ENCODE measurements at regions not wholly inside any gene's neighbourhood (a gene's known extent, or its start where the extent isn't known, plus 50 kb on each side); places are given as distances from the start of the nearest gene placed in this dataset.

GRCh38 chr18:78656346-78656925 lies 323.2 kb upstream of the SALL3 start:
- no peak for DNase-seq (ENCODE audit: low read depth)

DNA sequence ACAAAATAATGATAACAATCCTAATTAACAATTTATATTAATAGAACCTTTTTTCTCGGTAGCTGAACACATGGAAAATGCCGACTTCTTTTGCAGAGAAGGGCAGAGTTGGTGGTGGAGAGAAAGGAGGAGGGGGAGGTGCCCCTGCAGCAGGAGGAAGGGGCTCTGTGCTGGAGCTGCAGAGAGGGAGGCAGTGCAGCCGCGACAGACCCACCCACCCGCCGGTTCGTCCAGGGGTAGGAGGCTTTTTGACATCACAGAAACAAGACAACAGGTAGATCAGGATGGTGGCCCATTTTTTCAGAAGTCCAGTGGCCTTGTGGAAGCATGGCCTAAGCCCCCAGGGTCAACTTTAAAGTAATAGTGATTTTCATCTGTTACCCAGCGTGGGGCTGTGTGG lies 321.1 kb upstream of the SALL3 start:
- no peak for DNase-seq (ENCODE audit: low read depth)

- no peak for DNase-seq (ENCODE audit: low read depth)
Observed at GRCh38 chr18:78659057-78659456, 320.6 kb upstream of the SALL3 start.

GRCh38 chr18:78659748-78660147 lies 319.9 kb upstream of the SALL3 start:
- no peak for DNase-seq (ENCODE audit: low read depth)

DNA sequence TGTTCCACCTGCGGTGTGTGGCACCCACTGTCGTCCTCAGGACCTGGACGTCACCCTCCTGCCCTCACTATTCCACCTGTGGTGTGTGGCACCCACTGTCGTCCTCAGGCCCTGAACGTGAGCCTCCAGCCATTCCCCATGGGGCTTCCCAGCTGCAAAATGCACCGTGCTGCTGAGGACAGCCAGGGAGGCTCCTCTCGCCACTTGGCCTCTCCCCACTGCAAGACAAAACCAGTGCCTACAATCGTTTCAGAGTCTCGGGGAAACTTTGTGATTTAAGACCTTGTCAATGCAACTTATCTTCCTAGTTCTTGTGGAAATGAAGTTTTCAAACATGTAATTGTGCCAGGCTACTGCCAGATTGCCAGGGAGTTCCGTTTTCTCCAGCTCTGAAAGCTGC lies 319.3 kb upstream of the SALL3 start:
- DNase-seq (ENCODE audit: low read depth), result no peak

DNA sequence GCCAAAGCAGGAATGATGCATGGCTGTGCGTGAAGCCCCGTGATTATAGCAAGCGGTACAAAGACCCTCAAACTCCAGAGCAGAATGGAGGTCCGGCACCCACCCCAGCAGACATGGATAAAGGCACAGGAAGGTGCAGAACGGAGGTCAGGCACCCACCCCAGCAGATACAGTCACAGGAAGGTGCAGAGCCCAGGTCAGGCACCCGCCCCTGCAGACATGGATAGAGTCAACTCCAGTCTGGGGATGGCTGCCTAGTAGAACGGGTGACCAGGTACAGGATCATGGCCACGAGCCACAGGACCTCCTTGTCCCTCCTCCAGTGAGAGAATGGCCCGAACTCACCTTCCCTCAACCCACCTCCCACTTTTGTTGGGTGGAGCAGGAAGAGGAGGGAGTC lies 318.3 kb upstream of the SALL3 start:
- no peak for DNase-seq (ENCODE audit: low read depth)

DNA sequence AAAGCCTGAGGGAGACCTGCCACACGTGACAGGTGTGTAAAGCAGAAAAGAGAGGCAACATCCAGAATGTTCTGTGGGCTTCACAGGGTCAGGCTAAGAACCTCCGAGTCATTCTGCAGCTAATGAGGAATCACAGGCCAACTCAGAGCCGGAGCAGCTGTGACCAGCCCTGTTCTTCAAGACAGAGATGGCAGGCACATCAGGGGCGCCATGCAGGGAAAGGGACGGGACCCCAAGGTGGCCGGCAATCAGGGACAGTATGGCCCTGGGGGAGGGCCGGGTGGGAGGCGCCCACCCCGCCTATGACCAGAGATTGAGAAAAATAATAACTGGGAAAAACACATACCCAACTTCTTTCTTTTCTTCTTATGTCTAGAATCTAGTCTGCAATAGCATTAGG lies 316.7 kb upstream of the SALL3 start:
- DNase-seq (ENCODE audit: low read depth), result no peak

- no peak for DNase-seq (ENCODE audit: low read depth)
Observed at GRCh38 chr18:78664048-78664447, 315.6 kb upstream of the SALL3 start.

- DNase-seq (ENCODE audit: low read depth), result no peak
Observed at GRCh38 chr18:78664848-78665247, 314.8 kb upstream of the SALL3 start.

- no peak for DNase-seq (ENCODE audit: low read depth)
Observed at GRCh38 chr18:78665644-78666043, 314.0 kb upstream of the SALL3 start.

DNA sequence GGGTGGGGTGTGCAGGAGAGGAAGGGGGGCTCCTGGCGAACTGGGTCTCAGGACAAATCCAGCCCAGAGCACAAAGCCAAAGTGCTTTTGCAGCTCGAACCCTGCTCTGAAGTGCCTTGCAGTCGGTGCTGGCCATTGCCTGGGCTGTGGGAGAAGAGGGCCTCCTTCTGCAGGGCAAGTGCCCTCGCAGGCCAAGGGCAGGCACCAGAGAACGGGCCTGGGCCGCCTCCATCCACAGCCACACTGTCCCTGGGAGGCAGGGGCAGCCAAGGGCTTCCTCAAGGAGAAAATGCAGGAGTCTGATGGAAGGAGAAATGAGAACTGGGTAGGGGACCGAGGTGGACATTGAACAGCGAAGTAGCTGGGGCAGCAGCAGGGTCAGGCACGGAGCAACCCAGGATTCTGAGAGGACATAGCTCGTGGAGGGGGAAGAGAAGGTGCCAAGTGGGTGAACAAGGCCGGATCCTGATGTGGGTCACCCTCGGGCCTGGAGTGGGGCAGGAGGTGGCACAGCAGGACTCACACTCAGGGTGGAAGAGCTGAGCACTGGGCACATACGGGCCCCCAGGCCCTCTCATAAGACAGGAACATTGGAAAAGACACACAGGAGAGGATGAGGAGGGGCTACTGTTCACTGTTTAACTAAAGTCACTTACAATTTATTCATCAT lies 312.8 kb upstream of the SALL3 start:
- no peak for DNase-seq (ENCODE audit: low read depth)

DNA sequence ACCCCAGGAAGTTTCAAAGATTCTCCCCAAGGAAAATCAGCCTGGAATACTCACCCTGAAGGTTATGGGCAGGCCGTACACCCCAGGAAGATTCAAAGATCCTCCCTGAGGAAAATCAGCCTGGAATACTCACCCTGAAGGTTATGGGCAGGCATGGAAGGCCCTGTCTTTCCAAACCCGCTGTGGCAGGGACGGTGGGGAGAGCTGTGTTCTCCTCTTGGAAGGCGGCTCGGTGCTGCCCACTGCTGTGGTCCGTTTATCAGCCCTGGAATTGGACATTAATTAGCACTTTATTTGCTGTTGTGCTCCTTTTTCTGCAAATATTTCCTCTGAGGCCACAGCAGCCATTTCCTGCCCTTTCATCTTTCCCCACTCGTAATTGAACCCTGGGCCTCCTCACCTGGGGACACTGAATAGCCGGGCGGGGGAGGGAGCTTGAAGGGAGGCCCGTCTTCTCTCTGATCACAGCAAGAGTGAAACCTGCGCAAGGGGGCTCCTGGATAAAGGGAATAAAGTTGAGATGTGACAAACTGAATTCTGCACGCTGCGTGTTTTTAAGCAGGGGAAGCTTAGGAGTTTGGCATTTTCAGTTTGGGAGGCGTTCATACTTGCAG lies 308.7 kb upstream of the SALL3 start:
- DNase-seq (ENCODE audit: low read depth), result no peak

- DNase-seq (ENCODE audit: low read depth), result no peak
Observed at GRCh38 chr18:78671551-78671950, 308.1 kb upstream of the SALL3 start.

GRCh38 chr18:78672862-78673446 lies 306.7 kb upstream of the SALL3 start:
- DNase-seq (ENCODE audit: low read depth), result no peak

- no peak for DNase-seq (ENCODE audit: low read depth)
Observed at GRCh38 chr18:78673516-78674321, 305.9 kb upstream of the SALL3 start.

- DNase-seq (ENCODE audit: low read depth), result no peak
Observed at GRCh38 chr18:78675231-78675630, 304.4 kb upstream of the SALL3 start.

- DNase-seq (ENCODE audit: low read depth), result no peak
Observed at GRCh38 chr18:78676622-78677482, 302.8 kb upstream of the SALL3 start.

- no peak for DNase-seq (ENCODE audit: low read depth)
Observed at GRCh38 chr18:78677483-78678317, 301.9 kb upstream of the SALL3 start.

DNA sequence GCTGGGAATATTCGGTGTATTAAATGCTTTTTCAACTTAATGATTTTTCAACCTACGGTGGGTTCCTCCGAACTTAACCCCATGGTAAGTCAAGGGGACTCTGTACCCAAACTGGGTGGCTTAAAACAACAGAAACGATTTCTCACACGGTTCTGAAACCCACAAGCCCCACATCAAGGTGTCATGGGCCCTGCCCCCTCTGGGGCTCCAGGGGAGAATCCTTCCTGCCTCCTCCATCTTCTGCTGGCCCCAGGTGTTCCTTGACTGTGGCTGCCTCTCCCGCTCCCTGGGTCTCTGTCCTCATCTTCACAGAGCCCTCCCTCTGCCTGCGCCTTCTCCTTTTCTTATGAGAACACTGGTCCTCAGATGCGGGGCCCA lies 301.3 kb upstream of the SALL3 start:
- DNase-seq (ENCODE audit: low read depth), result no peak

- no peak for DNase-seq (ENCODE audit: low read depth)
Observed at GRCh38 chr18:78679031-78679430, 300.6 kb upstream of the SALL3 start.
